IMR-90 (cell line): ENCODE measurements at regions not wholly inside any gene's neighbourhood (a gene's known extent, or its start where the extent isn't known, plus 50 kb on each side); places are given as distances from the start of the nearest gene placed in this dataset.

Experiments used
- ATAC-seq: fragments of 200-7000 bp; cut with Tn5 transposase; 2 replicates; pipeline ENCODE4 v1.9.1; 2020; ENCODE audit warnings: low read depth, mild to moderate bottlenecking, moderate library complexity
- BruUV-seq: library from RNA; stranded (reverse); fragments of 400-500 nt; replicated peaks from 2 replicates; lab custom pipeline; 2021; lab: Mats Ljungman, UMichigan
- CTCF ChIA-PET: fragments of 300-600 bp; formaldehyde crosslinking; extraction: SDS; loops from one replicate; lab custom pipeline; 2021; ENCODE audit warnings: antibody characterized with exemption; lab: Yijun Ruan, JAX
- POLR2A ChIA-PET: fragments of 300-600 bp; sonication (Branson Sonifier 250); formaldehyde crosslinking; loops from one replicate; lab custom pipeline; 2022; ENCODE audit warnings: antibody characterized with exemption; ENCODE audit not compliant: unreplicated experiment; lab: Charles Lee
- DNase-seq: peaks from one replicate; pipeline ENCODE4 v3.0.0; 2013
- H2AFZ ChIP-seq: replicated peaks from 2 replicates; pipeline ENCODE3; 2013; ENCODE audit warnings: low read length, mild to moderate bottlenecking; ENCODE audit not compliant: poor library complexity
- H2AK5ac ChIP-seq: 2 replicates; pipeline ENCODE4 v1.6.1; 2013; ENCODE audit warnings: low read depth, low read length, inconsistent platforms
- H2AK9ac ChIP-seq: replicated peaks from 2 replicates; pipeline ENCODE3; 2013; ENCODE audit warnings: mild to moderate bottlenecking, low read depth, low read length, moderate library complexity; ENCODE audit not compliant: poor library complexity
- H2BK120ac ChIP-seq: 2 replicates; pipeline ENCODE4 v1.6.1; 2013; ENCODE audit warnings: low read depth, low read length, inconsistent platforms
- H2BK15ac ChIP-seq: 3 replicates; pipeline ENCODE4 v1.6.1; 2013; ENCODE audit warnings: low read depth, low read length, inconsistent platforms
- H2BK20ac ChIP-seq: 2 replicates; pipeline ENCODE4 v1.6.1; 2013; ENCODE audit warnings: low read depth, mild to moderate bottlenecking, inconsistent platforms, low read length, moderate library complexity
- H2BK5ac ChIP-seq: 2 replicates; pipeline ENCODE4 v1.6.1; 2013; ENCODE audit warnings: mild to moderate bottlenecking, low read depth, low read length, inconsistent platforms; ENCODE audit not compliant: poor library complexity, severe bottlenecking
- H3K14ac ChIP-seq: replicated peaks from 2 replicates; pipeline ENCODE4 v1.6.1; 2013; ENCODE audit warnings: low read depth, low read length, inconsistent platforms
- H3K18ac ChIP-seq: 2 replicates; pipeline ENCODE4 v1.6.1; 2013; ENCODE audit warnings: low read depth, low read length, control low read depth
- H3K23ac ChIP-seq: 2 replicates; pipeline ENCODE4 v1.6.1; 2013; ENCODE audit warnings: low read depth, low read length, inconsistent platforms
- H3K27ac ChIP-seq: 2 replicates; pipeline ENCODE4 v1.5.1; 2013; ENCODE audit warnings: mild to moderate bottlenecking, control low read depth, low read length; ENCODE audit not compliant: insufficient read depth
- H3K27me3 ChIP-seq: 2 replicates; pipeline ENCODE4 v1.6.1; 2013; ENCODE audit warnings: low read length; ENCODE audit not compliant: control insufficient read depth, insufficient read depth
- H3K36me3 ChIP-seq: 2 replicates; pipeline ENCODE4 v1.6.1; 2013; ENCODE audit warnings: low read length, mixed read lengths; ENCODE audit not compliant: control insufficient read depth, insufficient read depth
- H3K4ac ChIP-seq: 2 replicates; pipeline ENCODE4 v1.6.1; 2013; ENCODE audit warnings: low read depth, low read length, inconsistent platforms
- H3K4me1 ChIP-seq: 2 replicates; pipeline ENCODE4 v1.6.1; 2013; ENCODE audit warnings: low read length, mixed read lengths; ENCODE audit not compliant: control insufficient read depth, insufficient read depth
- H3K4me2 ChIP-seq: 2 replicates; pipeline ENCODE4 v1.6.1; 2013; ENCODE audit warnings: low read depth, mild to moderate bottlenecking, control low read depth, low read length, moderate library complexity
- H3K4me3 ChIP-seq: 2 replicates; pipeline ENCODE4 v1.5.1; 2013; ENCODE audit warnings: low read depth, mild to moderate bottlenecking, control low read depth, low read length, moderate library complexity; ENCODE audit not compliant: insufficient read depth
- H3K56ac ChIP-seq: 2 replicates; pipeline ENCODE4 v1.6.1; 2013; ENCODE audit warnings: low read length, inconsistent platforms; ENCODE audit not compliant: insufficient read depth; ENCODE audit errors: extremely low read depth
- H3K79me1 ChIP-seq, 2 experiments: 2 replicates each; pipeline ENCODE4 v1.6.1; 2013; ENCODE audit warnings: low read length in 2 of 2, inconsistent platforms in 1 of 2, low read depth in 1 of 2
- H3K9ac ChIP-seq: 2 replicates; pipeline ENCODE4 v1.6.1; 2013; ENCODE audit warnings: low read depth, low read length, control low read depth
- H3K9me1 ChIP-seq: 2 replicates; pipeline ENCODE4 v1.6.1; 2013; ENCODE audit warnings: low read length, inconsistent platforms; ENCODE audit not compliant: insufficient read depth
- H3K9me3 ChIP-seq: 2 replicates; pipeline ENCODE4 v1.6.1; 2013; ENCODE audit warnings: low read length; ENCODE audit not compliant: control insufficient read depth, insufficient read depth
- H4K20me1 ChIP-seq: 2 replicates; pipeline ENCODE4 v1.6.1; 2013; ENCODE audit warnings: low read length, inconsistent platforms; ENCODE audit not compliant: insufficient read depth
- H4K5ac ChIP-seq: 2 replicates; pipeline ENCODE4 v1.6.1; 2013; ENCODE audit warnings: mild to moderate bottlenecking, low read depth, low read length, control low read depth
- H4K8ac ChIP-seq, 2 experiments: 2 replicates each; pipeline ENCODE4 v1.6.1; 2013; ENCODE audit warnings: low read depth in 2 of 2, low read length in 2 of 2, control low read depth in 1 of 2, inconsistent platforms in 1 of 2
- H4K91ac ChIP-seq: 2 replicates; pipeline ENCODE4 v1.6.1; 2013; ENCODE audit warnings: low read depth, low read length, inconsistent platforms; ENCODE audit not compliant: insufficient read depth
- BHLHE40 ChIP-seq: fragments of 150-350 bp; IDR thresholded peaks from 2 replicates; pipeline ENCODE4 v1.6.1; 2016; ENCODE audit warnings: mild to moderate bottlenecking, low read depth, low read length
- CEBPB ChIP-seq: IDR thresholded peaks from 2 replicates; pipeline ENCODE4 v1.6.1; 2012; ENCODE audit warnings: low read depth, low read length, improper control_type of control experiment
- CHD1 ChIP-seq: IDR thresholded peaks from 2 replicates; pipeline ENCODE4 v1.6.1; 2012; ENCODE audit warnings: low read depth, low read length, improper control_type of control experiment
- FOS ChIP-seq: fragments of 150-350 bp; IDR thresholded peaks from 2 replicates; pipeline ENCODE4 v1.6.1; 2016; ENCODE audit warnings: low read depth, low read length
- MAFK ChIP-seq: IDR thresholded peaks from 2 replicates; pipeline ENCODE4 v1.6.1; 2012; ENCODE audit warnings: low read depth, low read length, improper control_type of control experiment
- MAZ ChIP-seq: IDR thresholded peaks from 2 replicates; pipeline ENCODE4 v1.6.1; 2012; ENCODE audit warnings: low read depth, mild to moderate bottlenecking, low read length, improper control_type of control experiment, moderate library complexity, borderline replicate concordance
- MXI1 ChIP-seq: IDR thresholded peaks from 2 replicates; pipeline ENCODE4 v1.6.1; 2012; ENCODE audit warnings: low read depth, mild to moderate bottlenecking, low read length, moderate library complexity, borderline replicate concordance
- NFE2L2 ChIP-seq: fragments of 150-350 bp; IDR thresholded peaks from 2 replicates; pipeline ENCODE4 v1.6.1; 2016; ENCODE audit warnings: low read depth, mild to moderate bottlenecking, low read length
- POLR2A ChIP-seq: IDR thresholded peaks from 2 replicates; pipeline ENCODE4 v1.6.1; 2012; ENCODE audit warnings: mild to moderate bottlenecking, low read depth, low read length
- RAD21 ChIP-seq: IDR thresholded peaks from 2 replicates; pipeline ENCODE4 v1.6.1; 2012; ENCODE audit warnings: low read length, improper control_type of control experiment
- RCOR1 ChIP-seq: IDR thresholded peaks from 2 replicates; pipeline ENCODE4 v1.6.1; 2012; ENCODE audit warnings: mild to moderate bottlenecking, low read length, improper control_type of control experiment; ENCODE audit not compliant: insufficient replicate concordance
- RFX5 ChIP-seq: IDR thresholded peaks from 2 replicates; pipeline ENCODE4 v1.8.0; 2012; ENCODE audit warnings: low read depth, mild to moderate bottlenecking, low read length, moderate library complexity
- SMC3 ChIP-seq: fragments of 150-350 bp; IDR thresholded peaks from 2 replicates; pipeline ENCODE4 v1.6.1; 2016; ENCODE audit warnings: low read depth, mild to moderate bottlenecking, antibody characterized with exemption, low read length, moderate library complexity
- WGBS, 2 experiments: methylation state at CpG; one replicate each; pipeline versions ENCODE4 v1.1.5 to v1.1.7; 2013; ENCODE audit warnings: missing lambda C conversion rate in 2 of 2; ENCODE audit not compliant: insufficient read length in 1 of 2; ENCODE audit errors: extremely low coverage in 2 of 2; 5-methylcytosine and 5-hydroxymethylcytosine counted together
- dilution Hi-C: fragments of 300-500 bp; cut with HindIII; formaldehyde crosslinking; loops from one replicate; pipeline ENCODE4 v1.14.3; 2018; ENCODE audit warnings: low sequenced_read_pairs; ENCODE audit not compliant: unreplicated experiment
- in situ Hi-C: fragments of 300-500 bp; cut with MboI; formaldehyde crosslinking; loops from 3 replicates; pipeline ENCODE4 v1.14.3; 2019; ENCODE audit warnings: low sequenced_read_pairs, inconsistent platforms, mixed read lengths
- intact Hi-C: fragments of 100-400 bp; cut with micrococcal nuclease; formaldehyde crosslinking; loops from 2 replicates; pipeline ENCODE4 v1.10.0; 2022
- TF ChIP-seq, protein P1 (sequence below): fragments of 150-350 bp; IDR thresholded peaks from 2 replicates; pipeline ENCODE4 v1.6.1; 2017; ENCODE audit warnings: mild to moderate bottlenecking, antibody characterized with exemption, low read length, low read depth
- TF ChIP-seq, protein P2 (sequence below): fragments of 150-350 bp; IDR thresholded peaks from 2 replicates; pipeline ENCODE4 v1.6.1; 2016; ENCODE audit warnings: low read depth, mild to moderate bottlenecking, low read length, moderate library complexity, borderline replicate concordance
- TF ChIP-seq, protein P3 (sequence below): conservative IDR thresholded peaks from 2 replicates; pipeline ENCODE4 v1.5.1; 2012; ENCODE audit warnings: mild to moderate bottlenecking, low read depth, low read length, improper control_type of control experiment

DNA sequence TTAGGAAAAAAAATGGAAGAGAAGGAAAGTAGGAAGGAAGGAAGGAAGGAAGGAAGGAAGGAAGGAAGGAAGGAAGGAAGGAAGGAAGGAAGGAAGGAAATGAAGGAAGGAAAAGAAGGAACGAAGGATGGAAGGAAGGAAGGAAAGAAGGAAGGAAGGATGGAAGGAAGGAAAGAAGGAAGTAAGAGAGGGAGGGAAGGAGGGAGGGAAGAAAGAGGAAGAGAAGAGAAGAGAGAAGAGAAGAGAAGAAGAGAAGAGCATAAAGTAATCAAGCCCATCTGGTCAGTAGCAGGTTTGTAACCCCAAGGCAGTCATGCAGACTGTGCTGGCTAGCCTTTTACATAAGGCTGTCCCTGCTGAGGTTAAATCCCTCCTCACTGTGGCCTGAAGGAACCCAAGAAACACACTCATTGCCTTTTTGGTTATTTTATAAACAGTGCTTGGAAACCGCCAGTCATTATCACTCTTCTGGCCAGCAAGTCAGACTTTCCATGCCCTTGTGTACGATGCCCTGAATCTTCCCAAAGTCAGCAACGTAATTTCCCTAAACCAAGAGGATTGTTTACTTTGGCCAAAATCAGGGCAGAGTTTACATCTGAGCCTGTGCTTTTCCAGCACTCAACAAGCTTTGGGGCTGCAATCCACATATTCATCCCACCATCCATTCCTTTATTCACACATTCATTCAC lies 409.6 kb upstream of the MAF start:
- Histone ChIP-seq H3K79me1 (no peaks in the 10 kb centered on the region), H3K14ac (no peak overlapping the region), H3K9me1 (no peaks in the 10 kb centered on the region), H3K36me3 (no peaks in the 10 kb centered on the region), H2AK9ac (no peak overlapping the region), H3K27me3 (no peaks in the 10 kb centered on the region), H3K18ac (no peak overlapping the region), H2BK120ac (no peak overlapping the region), H4K91ac (no peak overlapping the region), H3K23ac (no peak overlapping the region), H3K56ac (no peak overlapping the region), H2AK5ac (no peak overlapping the region), H2BK20ac (no peak overlapping the region), H2BK5ac (no peak overlapping the region), H4K5ac (no peak overlapping the region), H3K27ac (no peak overlapping the region), H4K8ac (no peak overlapping the region), H3K4ac (no peak overlapping the region), H2AFZ (peak overlapping the region; percentile 21), H3K4me3 (no peak overlapping the region), H3K9me3 (no peaks in the 10 kb centered on the region), H2BK15ac (no peak overlapping the region), H3K4me2 (no peak overlapping the region), H4K20me1 (no peaks in the 10 kb centered on the region), H3K4me1 (no peaks in the 10 kb centered on the region), H3K9ac (no peak overlapping the region)
- ChIA-PET POLR2A (no interaction called here), CTCF (no interaction called here)
- no peak for TF ChIP-seq RAD21
- TF ChIP-seq, protein P1, sequence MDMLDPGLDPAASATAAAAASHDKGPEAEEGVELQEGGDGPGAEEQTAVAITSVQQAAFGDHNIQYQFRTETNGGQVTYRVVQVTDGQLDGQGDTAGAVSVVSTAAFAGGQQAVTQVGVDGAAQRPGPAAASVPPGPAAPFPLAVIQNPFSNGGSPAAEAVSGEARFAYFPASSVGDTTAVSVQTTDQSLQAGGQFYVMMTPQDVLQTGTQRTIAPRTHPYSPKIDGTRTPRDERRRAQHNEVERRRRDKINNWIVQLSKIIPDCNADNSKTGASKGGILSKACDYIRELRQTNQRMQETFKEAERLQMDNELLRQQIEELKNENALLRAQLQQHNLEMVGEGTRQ, result no peak
- no peak for TF ChIP-seq RCOR1
- no peak for TF ChIP-seq MAZ
- no peak for TF ChIP-seq NFE2L2
- TF ChIP-seq, protein P2, sequence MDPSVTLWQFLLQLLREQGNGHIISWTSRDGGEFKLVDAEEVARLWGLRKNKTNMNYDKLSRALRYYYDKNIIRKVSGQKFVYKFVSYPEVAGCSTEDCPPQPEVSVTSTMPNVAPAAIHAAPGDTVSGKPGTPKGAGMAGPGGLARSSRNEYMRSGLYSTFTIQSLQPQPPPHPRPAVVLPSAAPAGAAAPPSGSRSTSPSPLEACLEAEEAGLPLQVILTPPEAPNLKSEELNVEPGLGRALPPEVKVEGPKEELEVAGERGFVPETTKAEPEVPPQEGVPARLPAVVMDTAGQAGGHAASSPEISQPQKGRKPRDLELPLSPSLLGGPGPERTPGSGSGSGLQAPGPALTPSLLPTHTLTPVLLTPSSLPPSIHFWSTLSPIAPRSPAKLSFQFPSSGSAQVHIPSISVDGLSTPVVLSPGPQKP, result no peak
- TF ChIP-seq POLR2A, result no peak
- TF ChIP-seq MXI1, result no peak
- TF ChIP-seq FOS, result no peak
- TF ChIP-seq, protein P3, sequence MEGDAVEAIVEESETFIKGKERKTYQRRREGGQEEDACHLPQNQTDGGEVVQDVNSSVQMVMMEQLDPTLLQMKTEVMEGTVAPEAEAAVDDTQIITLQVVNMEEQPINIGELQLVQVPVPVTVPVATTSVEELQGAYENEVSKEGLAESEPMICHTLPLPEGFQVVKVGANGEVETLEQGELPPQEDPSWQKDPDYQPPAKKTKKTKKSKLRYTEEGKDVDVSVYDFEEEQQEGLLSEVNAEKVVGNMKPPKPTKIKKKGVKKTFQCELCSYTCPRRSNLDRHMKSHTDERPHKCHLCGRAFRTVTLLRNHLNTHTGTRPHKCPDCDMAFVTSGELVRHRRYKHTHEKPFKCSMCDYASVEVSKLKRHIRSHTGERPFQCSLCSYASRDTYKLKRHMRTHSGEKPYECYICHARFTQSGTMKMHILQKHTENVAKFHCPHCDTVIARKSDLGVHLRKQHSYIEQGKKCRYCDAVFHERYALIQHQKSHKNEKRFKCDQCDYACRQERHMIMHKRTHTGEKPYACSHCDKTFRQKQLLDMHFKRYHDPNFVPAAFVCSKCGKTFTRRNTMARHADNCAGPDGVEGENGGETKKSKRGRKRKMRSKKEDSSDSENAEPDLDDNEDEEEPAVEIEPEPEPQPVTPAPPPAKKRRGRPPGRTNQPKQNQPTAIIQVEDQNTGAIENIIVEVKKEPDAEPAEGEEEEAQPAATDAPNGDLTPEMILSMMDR, result no peak
- no peak for TF ChIP-seq CEBPB
- TF ChIP-seq RFX5, result no peak
- no peak for TF ChIP-seq SMC3
- no peak for TF ChIP-seq BHLHE40
- no peak for TF ChIP-seq MAFK
- no peak for TF ChIP-seq CHD1
- no peak for DNase-seq
- intact Hi-C loops, result no loop called here
- in situ Hi-C loops, result no loop called here
- dilution Hi-C loops, result no loop called here
- 24 to 86% methylated on average over 1 to 3 of the region's 4 CpGs for WGBS, 2 experiments
- BruUV-seq, result no TSS peak
- no peak for ATAC-seq
